GM20000 (cell line): ENCODE measurements at regions not wholly inside any gene's neighbourhood (a gene's known extent, or its start where the extent isn't known, plus 50 kb on each side); places are given as distances from the start of the nearest gene placed in this dataset.

Experiments used
- DNase-seq: peaks from one replicate; pipeline ENCODE4 v3.0.0; 2012; ENCODE audit warnings: low spot score
- CTCF ChIP-seq: IDR thresholded peaks from 2 replicates; pipeline ENCODE4 v1.5.1; 2012; ENCODE audit warnings: mild to moderate bottlenecking, control low read depth; ENCODE audit errors: extremely low read depth, missing control alignments

- peak; percentile 6 for TF ChIP-seq CTCF
- no peak for DNase-seq
These were observed 75.2 kb upstream of the TMCC3 start for GRCh38 chr12:94725375-94726168.

DNA sequence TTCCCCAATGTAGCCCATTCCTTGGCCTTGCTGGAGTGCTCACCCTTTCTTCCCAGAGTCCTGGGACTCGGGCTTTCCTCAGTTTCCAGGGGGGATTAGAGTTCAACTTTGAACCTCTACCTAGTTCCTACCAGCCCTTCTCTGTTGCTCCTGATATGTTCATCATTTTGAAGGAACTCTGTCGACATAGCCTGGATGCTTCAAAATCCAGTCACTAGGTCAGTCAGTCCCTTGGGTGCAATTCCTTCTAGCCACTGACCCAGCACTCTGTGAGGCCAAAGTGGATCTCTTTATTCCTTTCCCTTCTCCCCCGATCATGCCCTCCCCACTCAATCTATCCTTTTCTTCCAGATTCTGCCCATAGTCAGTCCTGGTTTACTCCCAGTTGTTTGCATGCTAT, 72.3 kb upstream of the TMCC3 start:
- no peak for DNase-seq
- TF ChIP-seq CTCF, result no peak

DNA sequence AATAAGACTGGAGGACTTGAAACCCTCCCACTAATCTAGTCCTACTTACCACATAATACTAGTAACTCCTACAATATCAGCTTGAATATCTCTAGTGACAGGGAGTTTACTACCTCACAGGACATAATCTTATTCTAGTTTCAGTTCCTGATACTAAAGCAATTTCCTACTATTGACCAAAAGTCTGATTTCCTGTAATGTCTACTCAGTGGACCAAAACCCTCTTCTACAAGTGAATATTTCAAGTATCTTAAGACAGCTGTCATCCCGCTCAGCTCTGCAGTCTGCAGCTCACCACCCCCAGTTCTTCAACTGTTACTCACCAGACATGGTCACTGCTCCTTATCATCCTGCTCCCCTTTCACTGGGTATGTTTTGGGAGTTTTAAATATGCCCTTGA, 70.8 kb upstream of the TMCC3 start:
- no peak for TF ChIP-seq CTCF
- DNase-seq, result peak; percentile 63

GRCh38 chr12:94718114-94718513, 67.8 kb upstream of the TMCC3 start:
- TF ChIP-seq CTCF, result no peak

DNA sequence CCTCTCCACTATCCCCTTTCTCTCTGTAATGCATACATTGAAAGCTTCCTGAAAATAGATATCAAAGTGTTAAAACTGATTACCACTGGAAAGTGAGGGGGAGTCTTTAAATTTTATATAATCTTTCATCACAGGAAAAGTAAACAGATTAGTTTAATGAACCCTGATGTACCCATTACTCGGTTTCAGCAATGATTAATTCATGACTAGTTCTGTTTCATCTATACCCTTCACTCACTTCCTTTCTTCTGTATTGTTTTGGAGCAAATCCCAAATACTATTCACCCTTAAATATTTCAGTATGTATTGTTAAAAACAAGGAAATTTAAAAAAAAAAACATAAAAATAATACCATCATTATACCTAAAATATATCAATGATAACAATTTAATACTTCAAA, 67.3 kb upstream of the TMCC3 start:
- DNase-seq, result no peak
- no peak for TF ChIP-seq CTCF

More at GRCh38 chr12:94718114-94718513, 67.8 kb upstream of the TMCC3 start:
- no peak for DNase-seq

GRCh38 chr12:94717108-94717507, 66.8 kb upstream of the TMCC3 start:
- no peak for TF ChIP-seq CTCF
- DNase-seq, result no peak

GRCh38 chr12:94716339-94716738, 66.0 kb upstream of the TMCC3 start:
- no peak for TF ChIP-seq CTCF
- DNase-seq, result no peak
